Panc1 (cell line): ENCODE measurements at regions not wholly inside any gene's neighbourhood (a gene's known extent, or its start where the extent isn't known, plus 50 kb on each side); places are given as distances from the start of the nearest gene placed in this dataset.

Experiments
- CTCF ChIP-seq: fragments of 450-650 bp; IDR thresholded peaks from 2 replicates; pipeline ENCODE4 v1.5.1; 2017; ENCODE audit warnings: mild to moderate bottlenecking
- POLR2AphosphoS5 ChIP-seq: IDR thresholded peaks from 2 replicates; pipeline ENCODE4 v1.6.1; 2012; ENCODE audit warnings: mild to moderate bottlenecking, low read depth, low read length, moderate library complexity
- REST ChIP-seq, 2 experiments: IDR thresholded peaks; 2 replicates each; pipeline ENCODE4 v1.6.1; 2011 to 2012; ENCODE audit warnings: low read depth in 2 of 2, control low read depth in 1 of 2, low read length in 1 of 2, mild to moderate bottlenecking in 1 of 2, moderate library complexity in 1 of 2; ENCODE audit not compliant: insufficient read depth in 1 of 2
- TCF7L2 ChIP-seq: IDR thresholded peaks from 2 replicates; pipeline ENCODE4 v1.6.1; 2011; ENCODE audit warnings: mild to moderate bottlenecking, low read depth, low read length, inconsistent platforms

GRCh38 chr2:38491436-38491835, 111.3 kb downstream of the HNRNPLL start:
- no peak for TF ChIP-seq CTCF
- no peak for TF ChIP-seq POLR2AphosphoS5
- TF ChIP-seq REST (IDR thresholded peaks at IDR 0.05; ENCODE audit: insufficient read depth in 1 of 2, low read depth in 2 of 2, low read length in 1 of 2) = no peak
- no peak for TF ChIP-seq TCF7L2
